LNCAP (cell line): ENCODE measurements at regions not wholly inside any gene's neighbourhood (a gene's known extent, or its start where the extent isn't known, plus 50 kb on each side); places are given as distances from the start of the nearest gene placed in this dataset.

Experiments
- TF ChIP-seq, protein P1 (sequence below): fragments of 450-650 bp; IDR thresholded peaks from 2 replicates; pipeline ENCODE4 v1.5.1; 2017; ENCODE audit warnings: mild to moderate bottlenecking

DNA sequence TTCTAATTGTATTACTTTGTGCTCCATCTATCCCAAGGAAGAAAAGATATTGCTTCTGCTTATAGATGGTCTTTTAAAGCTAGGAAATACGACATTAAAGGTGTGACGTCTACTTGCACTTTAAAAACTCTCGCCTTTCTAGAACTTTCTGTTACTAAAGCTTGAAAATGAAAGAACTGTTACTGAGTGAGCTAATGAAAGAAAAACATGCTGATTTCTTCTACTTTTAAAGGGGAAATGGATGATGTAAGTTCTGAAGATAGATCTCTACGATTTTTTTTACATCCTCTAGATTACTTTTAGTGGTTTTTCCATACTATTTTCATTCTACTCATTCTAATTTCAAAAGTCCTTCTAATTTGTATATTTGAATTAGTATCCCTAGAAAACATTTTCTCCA is 387.5 kb downstream of the USP25 start:
- TF ChIP-seq, protein P1, sequence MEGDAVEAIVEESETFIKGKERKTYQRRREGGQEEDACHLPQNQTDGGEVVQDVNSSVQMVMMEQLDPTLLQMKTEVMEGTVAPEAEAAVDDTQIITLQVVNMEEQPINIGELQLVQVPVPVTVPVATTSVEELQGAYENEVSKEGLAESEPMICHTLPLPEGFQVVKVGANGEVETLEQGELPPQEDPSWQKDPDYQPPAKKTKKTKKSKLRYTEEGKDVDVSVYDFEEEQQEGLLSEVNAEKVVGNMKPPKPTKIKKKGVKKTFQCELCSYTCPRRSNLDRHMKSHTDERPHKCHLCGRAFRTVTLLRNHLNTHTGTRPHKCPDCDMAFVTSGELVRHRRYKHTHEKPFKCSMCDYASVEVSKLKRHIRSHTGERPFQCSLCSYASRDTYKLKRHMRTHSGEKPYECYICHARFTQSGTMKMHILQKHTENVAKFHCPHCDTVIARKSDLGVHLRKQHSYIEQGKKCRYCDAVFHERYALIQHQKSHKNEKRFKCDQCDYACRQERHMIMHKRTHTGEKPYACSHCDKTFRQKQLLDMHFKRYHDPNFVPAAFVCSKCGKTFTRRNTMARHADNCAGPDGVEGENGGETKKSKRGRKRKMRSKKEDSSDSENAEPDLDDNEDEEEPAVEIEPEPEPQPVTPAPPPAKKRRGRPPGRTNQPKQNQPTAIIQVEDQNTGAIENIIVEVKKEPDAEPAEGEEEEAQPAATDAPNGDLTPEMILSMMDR: no peak

DNA sequence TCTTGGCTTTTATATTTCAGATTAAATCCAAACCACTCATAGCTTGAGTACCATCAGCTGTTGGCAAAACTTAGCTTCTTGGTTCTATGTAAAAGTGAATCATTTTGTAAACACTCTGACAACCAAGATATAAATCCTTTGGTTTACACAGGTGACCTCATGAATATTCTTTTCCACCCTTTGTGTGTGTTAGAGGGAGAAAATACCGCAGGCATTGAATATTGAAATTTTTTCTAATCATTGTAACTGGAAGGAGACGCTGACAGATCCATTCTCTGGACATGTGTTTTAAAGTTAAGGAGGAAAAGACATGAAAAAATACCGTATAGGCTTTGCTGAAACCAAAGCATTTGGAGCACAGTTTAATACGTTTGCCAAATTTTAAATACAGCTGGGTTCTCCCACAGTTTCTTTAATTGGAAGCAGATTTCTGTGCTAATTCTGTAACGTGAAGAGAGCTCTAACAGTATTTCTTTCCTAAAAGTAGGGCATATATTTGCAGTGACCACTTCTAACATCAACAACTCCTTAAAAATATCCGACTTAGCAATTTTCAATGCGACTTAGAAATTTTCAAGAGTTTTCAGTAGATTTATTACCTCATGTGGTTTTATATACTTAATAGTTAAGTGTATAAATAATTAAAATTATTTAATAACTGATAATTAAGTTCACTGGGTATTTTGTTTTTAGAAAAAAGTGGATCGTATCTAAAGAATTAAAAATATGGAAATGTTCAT is 388.2 kb downstream of the USP25 start:
- TF ChIP-seq, protein P1: no peak

DNA sequence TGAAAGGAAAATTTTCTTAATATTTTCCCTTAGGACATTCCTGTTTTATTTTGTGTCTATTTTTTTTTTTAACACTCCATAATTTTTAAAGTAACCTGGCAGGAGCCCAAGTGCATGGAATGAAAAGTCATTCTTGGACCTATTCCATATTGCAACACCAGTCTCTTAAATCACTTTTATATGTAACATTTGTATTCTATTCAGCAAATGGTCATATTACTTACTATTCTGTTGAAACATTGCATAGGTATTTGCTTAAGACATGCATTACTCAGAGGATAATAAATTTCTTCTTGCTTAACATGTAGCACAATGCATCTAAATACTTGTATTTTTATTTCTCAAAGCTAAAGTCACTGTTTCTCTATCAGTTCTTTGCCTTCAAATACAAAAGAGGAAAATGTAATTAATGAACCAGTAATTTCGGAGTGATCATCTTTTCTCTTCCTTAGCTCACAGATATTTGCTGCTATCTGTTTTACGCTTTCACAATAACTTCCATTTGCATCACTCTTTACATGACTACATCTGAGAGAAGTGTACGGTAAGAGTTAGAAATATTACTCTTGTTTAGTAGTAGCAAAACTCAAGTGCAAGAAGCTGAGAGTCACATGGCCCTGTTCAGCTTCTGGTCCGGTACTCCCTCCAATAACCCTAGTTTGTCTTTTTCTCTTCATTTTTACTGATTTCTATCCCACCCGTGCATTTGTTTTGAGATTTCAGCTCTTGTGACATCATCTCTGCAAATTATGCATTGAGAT is 394.8 kb downstream of the USP25 start:
- TF ChIP-seq, protein P1: no peak

DNA sequence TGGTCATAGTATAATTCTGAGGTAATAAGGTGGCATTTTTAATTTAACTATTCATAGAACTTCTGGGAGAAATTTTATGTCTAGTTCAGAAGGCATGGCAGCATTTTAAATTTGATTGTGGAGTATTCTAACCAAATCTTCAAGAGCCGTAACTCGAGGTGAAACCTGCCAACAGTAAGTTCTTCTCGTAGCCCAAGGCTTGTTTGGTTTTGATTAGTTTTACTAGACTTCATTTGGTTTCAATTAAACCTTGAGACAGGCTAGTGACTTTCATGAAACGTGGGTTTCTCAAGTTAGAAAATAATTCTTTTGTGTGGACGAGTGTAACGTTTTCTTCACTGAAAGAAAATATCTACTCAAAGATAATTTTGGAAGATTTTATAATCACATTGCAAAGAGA is 395.5 kb downstream of the USP25 start:
- TF ChIP-seq, protein P1: no peak

DNA sequence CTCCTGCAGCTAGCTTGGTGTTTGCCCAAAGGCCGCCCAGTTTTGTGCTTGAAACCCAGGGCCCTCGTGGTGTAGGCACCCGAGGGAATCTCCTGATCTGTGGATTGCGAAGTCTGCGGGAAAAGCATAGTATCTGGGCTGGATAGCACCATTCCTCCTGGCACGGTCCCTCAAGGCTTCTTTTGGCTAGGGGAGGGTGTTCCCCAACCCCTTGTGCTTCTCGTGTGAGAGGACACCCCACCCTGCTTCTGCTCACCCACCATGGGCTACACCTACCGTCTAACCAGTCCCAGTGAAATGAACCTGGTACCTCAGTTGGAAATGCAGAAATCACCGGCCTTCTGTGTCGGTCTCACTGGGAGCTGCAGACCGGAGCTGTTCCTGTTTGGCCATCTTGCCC is 403.5 kb downstream of the USP25 start:
- TF ChIP-seq, protein P1: no peak

DNA sequence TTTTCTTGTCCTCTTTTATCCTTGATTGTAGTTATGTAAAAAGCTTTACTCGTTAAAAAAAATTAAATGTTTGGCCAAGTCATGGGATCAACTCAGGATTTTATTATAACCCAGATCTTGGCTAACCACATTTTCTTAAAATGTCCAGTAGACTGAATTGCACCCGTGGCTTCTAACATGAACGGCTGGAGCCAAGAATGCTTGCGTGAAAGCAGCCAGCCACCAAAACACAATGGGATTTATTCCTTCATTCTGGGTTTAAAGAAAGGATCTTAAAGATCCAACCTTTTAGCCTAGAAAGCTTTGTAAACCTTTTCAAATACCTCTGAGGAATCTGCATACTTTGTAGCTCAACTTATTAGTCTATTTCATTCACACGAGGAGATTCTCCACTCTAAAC is 404.4 kb downstream of the USP25 start:
- TF ChIP-seq, protein P1: no peak

DNA sequence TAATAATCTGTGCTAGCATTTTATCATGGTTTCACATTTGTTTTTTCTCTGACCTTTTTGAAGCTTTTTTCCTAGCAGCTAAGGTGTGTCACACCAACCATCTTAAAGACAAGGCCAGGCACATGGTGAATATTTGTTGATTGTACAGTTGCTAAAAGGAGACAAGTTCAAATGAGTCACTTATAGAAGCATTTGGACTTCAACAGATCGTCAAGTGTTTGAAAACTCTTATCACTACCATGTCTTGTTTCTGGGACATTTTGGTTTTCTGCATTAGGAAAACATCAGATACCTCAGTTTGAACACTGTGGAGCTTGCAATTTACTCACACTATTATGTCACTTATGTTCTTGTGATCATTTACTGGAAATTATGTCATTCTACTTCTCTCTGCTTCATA is 407.3 kb downstream of the USP25 start:
- TF ChIP-seq, protein P1: no peak
